T-helper 17 cell (primary cell): ENCODE measurements at regions not wholly inside any gene's neighbourhood (a gene's known extent, or its start where the extent isn't known, plus 50 kb on each side); places are given as distances from the start of the nearest gene placed in this dataset.

Experiments
- ATAC-seq: fragments of 150-1000 bp; cut with Tn5 transposase; 2 replicates; pipeline ENCODE4 v1.10.0; 2021; ENCODE audit warnings: mild to moderate bottlenecking, moderate library complexity
- DNase-seq, 3 donors: peaks; one replicate each; pipeline versions ENCODE4 v3.0.0 to v3.0.0-alpha.2; 2020 to 2021
- H3K9me3 ChIP-seq: one replicate; pipeline ENCODE4 v1.7.0; 2013; ENCODE audit warnings: low read length, mild to moderate bottlenecking; ENCODE audit not compliant: control insufficient read depth, poor library complexity, severe bottlenecking
- H3K27ac Mint-ChIP-seq: one replicate; pipeline ENCODE4 v1.8.0; 2022; ENCODE audit warnings: mild to moderate bottlenecking, moderate library complexity, mixed read lengths
- H3K27me3 Mint-ChIP-seq: one replicate; pipeline ENCODE4 v1.8.0; 2022; ENCODE audit warnings: mixed read lengths
- H3K36me3 Mint-ChIP-seq: one replicate; pipeline ENCODE4 v1.8.0; 2022; ENCODE audit warnings: low read depth, mixed read lengths
- H3K4me1 Mint-ChIP-seq: one replicate; pipeline ENCODE4 v1.8.0; 2022; ENCODE audit warnings: mild to moderate bottlenecking, mixed read lengths
- H3K4me3 Mint-ChIP-seq: one replicate; pipeline ENCODE4 v1.8.0; 2022; ENCODE audit warnings: mild to moderate bottlenecking, moderate library complexity, mixed read lengths

DNA sequence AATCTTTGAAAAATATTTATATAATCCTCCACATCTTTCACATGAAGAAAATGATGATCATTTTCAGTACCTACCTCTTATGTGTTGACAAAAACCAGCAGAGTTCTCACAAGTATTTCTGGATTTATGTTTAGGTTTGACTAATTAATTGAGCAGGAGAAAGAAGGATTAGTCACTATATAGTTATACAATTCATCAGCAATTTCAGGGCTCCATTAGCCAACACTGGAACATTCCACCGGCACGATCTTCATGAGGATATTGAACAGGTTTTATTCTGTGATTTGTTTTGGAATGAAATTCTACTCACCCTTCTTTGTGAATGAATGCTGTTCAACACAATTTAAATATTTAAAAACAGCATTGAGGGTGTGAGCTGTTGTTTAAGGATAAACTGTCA, 163.2 kb downstream of the SEM1 start:
- Mint-ChIP-seq H3K27me3 (peaks cover 17% of the 10 kb centered on the region), H3K4me1 (no peaks in the 10 kb centered on the region), H3K4me3 (no peak overlapping the region), H3K27ac (no peak overlapping the region), H3K36me3 (no peaks in the 10 kb centered on the region)
- no peaks in the 10 kb centered on the region for H3K9me3 ChIP-seq
- ATAC-seq (no peak), DNase-seq (no peak)

DNA sequence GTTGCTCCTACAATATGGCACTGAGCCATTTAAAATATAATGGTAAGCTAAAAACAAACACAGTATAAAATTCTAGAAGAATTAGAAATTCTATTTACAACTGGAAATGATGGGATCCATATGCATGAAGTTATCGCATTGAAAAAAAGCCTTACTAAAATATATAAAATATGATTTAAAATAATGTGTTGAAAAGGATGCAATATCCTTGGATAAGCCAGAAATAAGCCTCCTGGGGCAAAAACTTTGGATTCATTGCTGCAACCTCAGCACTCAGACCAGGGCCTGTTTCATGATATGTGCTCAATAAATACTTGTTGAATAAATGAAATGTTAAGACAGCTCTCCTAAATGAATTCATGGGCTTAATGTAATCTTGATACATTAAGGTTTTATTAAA, 170.2 kb downstream of the SEM1 start:
- no peak overlapping the region for H3K27ac Mint-ChIP-seq
- no peaks in the 10 kb centered on the region for H3K36me3 Mint-ChIP-seq
- H3K9me3 ChIP-seq, result no peaks in the 10 kb centered on the region
- H3K4me3 Mint-ChIP-seq, result no peak overlapping the region
- DNase-seq (no peak), ATAC-seq (no peak)
- no peaks in the 10 kb centered on the region for H3K27me3 Mint-ChIP-seq
- peaks cover 4% of the 10 kb centered on the region for H3K4me1 Mint-ChIP-seq

- ATAC-seq, result no peak
- H3K36me3 Mint-ChIP-seq, result no peaks in the 10 kb centered on the region
- no peak for DNase-seq
- H3K9me3 ChIP-seq, result no peaks in the 10 kb centered on the region
- H3K4me3 Mint-ChIP-seq, result no peak overlapping the region
- H3K27ac Mint-ChIP-seq, result no peak overlapping the region
- peaks cover 4% of the 10 kb centered on the region for H3K4me1 Mint-ChIP-seq
- H3K27me3 Mint-ChIP-seq, result no peaks in the 10 kb centered on the region
Observed at GRCh38 chr7:96538632-96539031, 171.0 kb downstream of the SEM1 start.

- Mint-ChIP-seq H3K27ac (no peak overlapping the region), H3K4me3 (no peak overlapping the region), H3K36me3 (peaks cover 4% of the 10 kb centered on the region), H3K27me3 (peaks cover 26% of the 10 kb centered on the region), H3K4me1 (peaks cover 4% of the 10 kb centered on the region)
- DNase-seq (no peak), ATAC-seq (no peak)
- H3K9me3 ChIP-seq, result no peaks in the 10 kb centered on the region
Observed at GRCh38 chr7:96534221-96534620, 175.4 kb downstream of the SEM1 start.

DNA sequence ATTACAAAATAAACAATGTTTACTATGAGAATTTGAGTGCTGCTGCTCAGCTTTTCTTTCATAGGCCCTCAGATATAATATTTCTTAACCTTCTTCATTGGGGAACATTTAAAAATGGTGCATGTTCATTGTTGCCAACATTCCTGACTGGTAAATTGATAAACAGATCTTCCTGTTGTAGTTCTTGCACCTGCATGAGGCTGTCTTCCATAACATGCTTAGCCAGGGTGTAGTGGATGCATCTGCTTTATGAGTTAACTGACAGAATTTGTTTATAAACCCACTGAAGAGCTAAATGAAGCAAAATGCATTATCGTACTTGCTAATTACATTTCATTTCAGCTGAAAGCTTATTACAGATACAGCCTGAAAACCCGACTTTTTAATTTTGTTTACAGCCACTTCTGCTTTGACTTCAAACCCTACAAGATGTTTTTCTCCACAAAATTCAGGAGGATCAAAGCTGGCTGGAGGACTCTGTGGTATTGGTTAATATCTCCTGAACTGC, 177.2 kb downstream of the SEM1 start:
- Mint-ChIP-seq H3K4me1 (peaks cover under 1% of the 10 kb centered on the region), H3K4me3 (no peak overlapping the region), H3K27ac (no peak overlapping the region), H3K27me3 (peaks cover 33% of the 10 kb centered on the region), H3K36me3 (peaks cover 4% of the 10 kb centered on the region)
- no peak for ATAC-seq
- DNase-seq, result no peak
- H3K9me3 ChIP-seq, result no peaks in the 10 kb centered on the region

- H3K4me1 Mint-ChIP-seq, result no peaks in the 10 kb centered on the region
- H3K36me3 Mint-ChIP-seq, result peaks cover 4% of the 10 kb centered on the region
- H3K27me3 Mint-ChIP-seq, result peaks cover 42% of the 10 kb centered on the region
- H3K9me3 ChIP-seq, result no peaks in the 10 kb centered on the region
- DNase-seq (no peak), ATAC-seq (no peak)
- H3K4me3 Mint-ChIP-seq, result no peak overlapping the region
- H3K27ac Mint-ChIP-seq, result no peak overlapping the region
Observed at GRCh38 chr7:96531331-96531730, 178.3 kb downstream of the SEM1 start.

DNA sequence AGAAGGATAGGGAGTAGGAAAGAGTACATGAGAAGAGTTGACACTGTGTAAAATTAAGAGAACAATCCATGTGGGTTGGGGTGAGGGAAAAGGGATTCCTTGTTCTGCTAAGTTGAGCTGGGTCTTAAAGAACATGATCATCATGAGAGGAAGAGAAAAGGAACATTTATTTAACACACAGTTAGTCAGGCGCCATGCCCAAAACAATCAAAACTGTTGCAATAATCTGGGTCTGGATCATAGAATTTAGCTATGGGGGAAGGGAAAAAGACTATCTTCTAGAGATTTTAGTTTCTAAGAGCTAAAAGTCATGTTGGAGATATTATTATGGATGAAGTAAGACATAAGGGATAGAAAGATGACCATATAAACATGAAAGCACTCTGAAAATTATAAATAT, 178.9 kb downstream of the SEM1 start:
- Mint-ChIP-seq H3K27me3 (peaks cover 47% of the 10 kb centered on the region), H3K36me3 (peaks cover 4% of the 10 kb centered on the region), H3K4me3 (no peak overlapping the region), H3K27ac (no peak overlapping the region), H3K4me1 (no peaks in the 10 kb centered on the region)
- ATAC-seq (no peak), DNase-seq (no peak)
- no peaks in the 10 kb centered on the region for H3K9me3 ChIP-seq

GRCh38 chr7:96527133-96527827, 182.4 kb downstream of the SEM1 start:
- Mint-ChIP-seq H3K36me3 (peaks cover 4% of the 10 kb centered on the region), H3K27ac (no peak overlapping the region), H3K4me3 (no peak overlapping the region), H3K27me3 (peaks cover 57% of the 10 kb centered on the region), H3K4me1 (peaks cover 3% of the 10 kb centered on the region)
- no peak for DNase-seq
- ATAC-seq, result no peak
- no peaks in the 10 kb centered on the region for H3K9me3 ChIP-seq

GRCh38 chr7:96526496-96526895, 183.2 kb downstream of the SEM1 start:
- H3K27me3 Mint-ChIP-seq, result peaks cover 57% of the 10 kb centered on the region
- no peaks in the 10 kb centered on the region for H3K9me3 ChIP-seq
- no peak overlapping the region for H3K27ac Mint-ChIP-seq
- no peak for ATAC-seq
- no peak for DNase-seq
- no peak overlapping the region for H3K4me3 Mint-ChIP-seq
- peaks cover 4% of the 10 kb centered on the region for H3K36me3 Mint-ChIP-seq
- H3K4me1 Mint-ChIP-seq, result peaks cover 3% of the 10 kb centered on the region

DNA sequence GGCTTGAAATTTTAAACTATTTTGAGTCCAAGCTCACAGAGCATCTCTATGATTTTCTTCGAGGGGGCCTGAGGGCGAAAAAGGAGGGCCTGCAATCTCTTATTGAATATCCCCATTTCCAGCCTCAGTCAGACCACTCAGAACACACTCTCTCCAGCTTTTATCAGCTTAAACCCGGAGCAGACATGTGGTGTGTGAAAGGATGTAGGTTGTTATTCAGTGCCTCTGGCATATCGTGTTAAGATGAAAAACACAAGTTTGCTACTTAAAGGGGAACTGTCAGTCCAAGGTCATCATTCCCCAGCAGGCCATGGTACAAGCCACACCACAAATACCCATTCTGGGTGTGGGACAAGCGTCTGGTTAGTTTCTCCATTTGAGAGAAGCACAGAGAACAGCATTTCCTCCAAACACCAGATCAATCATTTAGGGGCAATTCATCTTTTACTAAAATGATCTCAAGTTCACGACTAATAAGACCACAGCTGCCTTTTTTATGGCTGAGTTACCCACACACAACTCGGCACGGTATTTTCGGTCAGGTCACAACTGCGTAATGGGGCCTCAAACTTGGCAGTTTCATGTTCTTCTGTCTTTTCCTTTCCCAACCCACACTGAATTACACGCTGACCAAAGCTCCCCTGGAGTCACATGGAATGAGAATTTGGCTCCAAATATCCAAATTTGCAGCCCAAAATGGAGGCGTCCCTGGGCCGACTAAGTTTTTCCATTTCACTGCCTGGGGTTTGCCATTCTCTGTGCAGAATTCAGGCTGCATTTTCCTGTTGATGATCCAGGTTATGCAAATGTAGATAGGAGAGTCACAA, 188.4 kb downstream of the SEM1 start:
- peaks cover 3% of the 10 kb centered on the region for H3K4me1 Mint-ChIP-seq
- no peak for ATAC-seq
- H3K36me3 Mint-ChIP-seq, result peaks cover 2% of the 10 kb centered on the region
- H3K4me3 Mint-ChIP-seq, result no peak overlapping the region
- DNase-seq, result no peak
- no peak overlapping the region for H3K27ac Mint-ChIP-seq
- no peaks in the 10 kb centered on the region for H3K9me3 ChIP-seq
- peaks cover 38% of the 10 kb centered on the region for H3K27me3 Mint-ChIP-seq

- DNase-seq (no peak), ATAC-seq (no peak)
- no peaks in the 10 kb centered on the region for H3K4me1 Mint-ChIP-seq
- H3K27me3 Mint-ChIP-seq, result peaks cover 37% of the 10 kb centered on the region
- no peak overlapping the region for H3K27ac Mint-ChIP-seq
- no peak overlapping the region for H3K4me3 Mint-ChIP-seq
- H3K36me3 Mint-ChIP-seq, result no peaks in the 10 kb centered on the region
- no peaks in the 10 kb centered on the region for H3K9me3 ChIP-seq
Observed at GRCh38 chr7:96508371-96508770, 186.5 kb upstream of the SLC25A13 start.

DNA sequence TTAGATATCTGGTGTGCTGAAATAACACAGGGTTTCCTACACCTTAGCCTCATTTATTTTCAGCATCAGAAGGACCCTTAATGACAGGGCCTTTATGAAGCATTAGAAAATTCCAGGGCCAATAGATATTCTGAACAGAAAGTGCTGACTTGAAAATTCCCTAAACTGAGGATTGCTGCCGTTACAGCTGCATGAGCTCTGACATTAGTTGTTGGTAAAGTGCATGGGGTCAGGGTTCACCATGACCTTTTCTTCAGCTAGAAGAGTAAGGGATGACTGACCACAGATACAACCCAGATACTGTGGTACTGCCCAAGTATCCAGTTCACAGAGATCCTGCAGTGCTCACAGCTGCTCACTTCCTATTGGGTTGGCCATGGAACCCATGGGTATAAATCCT, 181.7 kb upstream of the SLC25A13 start:
- peaks cover 8% of the 10 kb centered on the region for H3K27me3 Mint-ChIP-seq
- no peaks in the 10 kb centered on the region for H3K9me3 ChIP-seq
- ATAC-seq (no peak), DNase-seq (no peak)
- H3K27ac Mint-ChIP-seq, result no peak overlapping the region
- H3K4me3 Mint-ChIP-seq, result no peak overlapping the region
- no peaks in the 10 kb centered on the region for H3K4me1 Mint-ChIP-seq
- no peaks in the 10 kb centered on the region for H3K36me3 Mint-ChIP-seq

- H3K9me3 ChIP-seq, result no peaks in the 10 kb centered on the region
- Mint-ChIP-seq H3K4me3 (no peak overlapping the region), H3K4me1 (no peaks in the 10 kb centered on the region), H3K36me3 (no peaks in the 10 kb centered on the region), H3K27ac (no peak overlapping the region), H3K27me3 (no peaks in the 10 kb centered on the region)
- ATAC-seq, result no peak
- no peak for DNase-seq
Observed at GRCh38 chr7:96501318-96501717, 179.4 kb upstream of the SLC25A13 start.

GRCh38 chr7:96499532-96499931, 177.6 kb upstream of the SLC25A13 start:
- DNase-seq, result no peak
- peaks cover 6% of the 10 kb centered on the region for H3K4me1 Mint-ChIP-seq
- no peaks in the 10 kb centered on the region for H3K36me3 Mint-ChIP-seq
- no peaks in the 10 kb centered on the region for H3K27me3 Mint-ChIP-seq
- H3K27ac Mint-ChIP-seq, result no peak overlapping the region
- ATAC-seq, result no peak
- H3K4me3 Mint-ChIP-seq, result no peak overlapping the region
- no peaks in the 10 kb centered on the region for H3K9me3 ChIP-seq
